NB4 (cell line): ENCODE measurements at regions not wholly inside any gene's neighbourhood (a gene's known extent, or its start where the extent isn't known, plus 50 kb on each side); places are given as distances from the start of the nearest gene placed in this dataset.

Source experiments
- DNase-seq: peaks from one replicate; pipeline ENCODE4 v3.0.0; 2010; ENCODE audit warnings: low read depth
- H3K4me3 ChIP-seq: one replicate; pipeline ENCODE4 v1.5.1; 2011; ENCODE audit warnings: mild to moderate bottlenecking, low read depth, low read length, moderate library complexity
- CTCF ChIP-seq: IDR thresholded peaks from one replicate; pipeline ENCODE4 v1.5.1; 2012; ENCODE audit warnings: low read depth, low read length
- MAX ChIP-seq: IDR thresholded peaks from 2 replicates; pipeline ENCODE4 v1.6.1; 2011; ENCODE audit warnings: low read depth, low read length
- MYC ChIP-seq: IDR thresholded peaks from 2 replicates; pipeline ENCODE4 v1.6.1; 2011; ENCODE audit warnings: low read depth, low read length
- POLR2A ChIP-seq: IDR thresholded peaks from 2 replicates; pipeline ENCODE4 v1.6.1; 2011; ENCODE audit warnings: mild to moderate bottlenecking; ENCODE audit not compliant: insufficient read length; ENCODE audit errors: extremely low read depth

GRCh38 chr11:107252429-107253161 is 205.0 kb downstream of the CWF19L2 start:
- TF ChIP-seq MAX (no peak), CTCF (no peak), POLR2A (no peak), MYC (no peak)
- no peak overlapping the region for H3K4me3 ChIP-seq
- no peak for DNase-seq

- no peak for DNase-seq
- no peak for TF ChIP-seq POLR2A
- TF ChIP-seq MYC = no peak
- TF ChIP-seq CTCF = no peak
- no peak for TF ChIP-seq MAX
- H3K4me3 ChIP-seq = no peak overlapping the region
Observed at GRCh38 chr11:107251298-107251697, 206.3 kb downstream of the CWF19L2 start.

- TF ChIP-seq POLR2A (no peak), MAX (no peak), CTCF (no peak), MYC (no peak)
- H3K4me3 ChIP-seq = no peak overlapping the region
Observed at GRCh38 chr11:107250017-107250416, 207.6 kb downstream of the CWF19L2 start.

GRCh38 chr11:107249054-107249453 is 208.6 kb downstream of the CWF19L2 start:
- no peak overlapping the region for H3K4me3 ChIP-seq
- peak; percentile 25 for DNase-seq
- no peak for TF ChIP-seq MYC
- no peak for TF ChIP-seq MAX
- no peak for TF ChIP-seq CTCF
- no peak for TF ChIP-seq POLR2A

More at GRCh38 chr11:107250017-107250416, 207.6 kb downstream of the CWF19L2 start:
- no peak for DNase-seq

GRCh38 chr11:107247167-107247861 is 210.3 kb downstream of the CWF19L2 start:
- H3K4me3 ChIP-seq = no peak overlapping the region
- DNase-seq = no peak
- no peak for TF ChIP-seq MAX
- no peak for TF ChIP-seq CTCF
- no peak for TF ChIP-seq MYC
- TF ChIP-seq POLR2A = no peak
